GM18907 (cell line): ENCODE measurements at regions not wholly inside any gene's neighbourhood (a gene's known extent, or its start where the extent isn't known, plus 50 kb on each side); places are given as distances from the start of the nearest gene placed in this dataset.
"Not testable (repeated sequence)": the region's sequence is repeated elsewhere in the genome, so short reads cannot be mapped to it uniquely, and the experiment has no call there.

Experiments used
- ATAC-seq: cut with Tn5 transposase; IDR thresholded peaks from one replicate; pipeline ENCODE4 v1.9.1; 2021; ENCODE audit warnings: mild to moderate bottlenecking, moderate library complexity; ENCODE audit not compliant: unreplicated experiment

DNA sequence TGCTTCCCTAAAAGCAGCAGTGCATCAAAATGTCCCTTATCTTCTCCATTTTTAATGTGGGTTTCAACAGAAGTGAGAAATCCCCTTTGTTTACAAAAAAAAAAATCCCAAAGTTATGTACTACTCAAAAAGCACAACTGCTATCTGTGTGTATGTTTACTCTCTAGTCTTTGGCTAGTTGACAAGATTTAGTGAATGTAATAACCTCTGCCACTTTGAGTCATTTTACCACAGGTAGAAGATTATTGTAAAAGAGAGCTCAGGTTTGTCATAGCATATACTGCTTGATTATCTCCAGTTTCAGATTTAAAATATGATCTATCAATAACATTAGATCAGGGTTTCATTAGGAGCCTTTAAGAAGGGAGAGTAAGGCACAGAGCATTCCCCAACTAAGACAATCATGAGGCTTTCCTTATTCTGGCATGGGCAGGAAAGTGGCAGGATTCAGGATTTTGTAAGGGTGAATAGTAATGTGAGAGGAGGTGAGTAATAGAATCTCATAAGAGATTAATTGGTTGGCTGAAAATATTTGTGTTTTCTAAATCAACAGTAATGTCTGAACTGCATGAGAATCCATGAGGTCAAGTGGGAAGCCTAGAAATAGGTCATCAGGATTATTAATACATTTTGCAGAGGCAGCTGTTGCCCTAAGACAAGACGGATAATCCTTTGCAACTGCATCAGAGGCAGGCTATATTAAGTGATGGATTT is 1780.3 kb upstream of the LRRTM1 start:
- no peak for ATAC-seq

DNA sequence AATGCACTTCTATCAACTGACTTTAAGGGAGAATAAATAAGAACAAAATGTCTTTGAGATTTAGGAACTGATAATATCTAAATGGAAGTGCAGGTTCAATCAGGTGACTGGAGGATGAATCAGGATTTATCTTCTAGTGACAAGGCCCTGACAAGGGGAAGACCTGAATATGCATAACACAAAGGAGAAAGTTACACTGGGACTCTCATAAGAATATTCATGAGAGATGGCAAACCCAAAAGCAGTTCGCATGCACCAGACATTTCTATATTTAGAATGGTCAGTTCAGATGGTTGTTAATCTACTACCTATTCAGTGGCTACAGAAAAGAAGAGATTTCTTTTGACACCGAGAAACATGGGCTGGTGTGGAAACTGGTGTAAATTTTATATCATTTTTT is 1771.3 kb upstream of the LRRTM1 start:
- ATAC-seq, result no peak

DNA sequence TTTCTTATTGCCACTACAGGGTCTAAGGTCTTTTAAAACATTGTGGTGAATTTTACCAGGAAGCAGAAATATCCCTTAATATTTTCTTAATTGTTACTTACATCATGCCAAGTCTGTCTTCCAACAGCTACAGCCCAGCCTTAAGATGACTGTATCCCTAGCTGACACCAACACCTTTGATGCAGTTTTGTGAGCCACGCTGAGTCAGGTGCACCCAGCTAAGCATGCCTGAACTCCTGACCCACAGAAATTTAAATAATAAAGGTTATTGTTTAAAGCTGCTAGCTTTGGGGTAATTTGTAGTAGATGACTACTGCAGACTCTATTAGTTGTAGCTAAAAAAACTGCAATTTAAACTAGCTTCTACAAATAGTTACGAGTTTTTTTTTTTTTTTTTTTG is 1757.9 kb upstream of the LRRTM1 start:
- no peak for ATAC-seq

DNA sequence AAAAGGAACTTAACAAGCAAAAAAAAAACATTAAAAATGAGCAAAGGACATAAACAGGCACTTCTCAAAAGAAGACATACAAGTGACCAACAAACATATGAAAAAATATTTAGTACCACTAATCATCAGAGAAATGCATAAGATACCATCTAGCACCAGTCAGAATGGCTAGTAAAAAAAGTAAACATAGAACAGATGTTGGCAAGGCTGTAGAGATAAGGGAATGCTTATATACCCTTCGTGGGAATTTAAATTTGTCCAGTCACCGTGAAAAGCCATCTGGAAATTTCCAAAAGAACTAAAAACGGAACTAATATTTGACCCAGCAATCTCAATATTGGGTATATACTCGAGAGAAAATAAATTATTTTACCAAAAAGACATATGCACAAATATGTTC is 1751.3 kb upstream of the LRRTM1 start:
- ATAC-seq, result no peak

DNA sequence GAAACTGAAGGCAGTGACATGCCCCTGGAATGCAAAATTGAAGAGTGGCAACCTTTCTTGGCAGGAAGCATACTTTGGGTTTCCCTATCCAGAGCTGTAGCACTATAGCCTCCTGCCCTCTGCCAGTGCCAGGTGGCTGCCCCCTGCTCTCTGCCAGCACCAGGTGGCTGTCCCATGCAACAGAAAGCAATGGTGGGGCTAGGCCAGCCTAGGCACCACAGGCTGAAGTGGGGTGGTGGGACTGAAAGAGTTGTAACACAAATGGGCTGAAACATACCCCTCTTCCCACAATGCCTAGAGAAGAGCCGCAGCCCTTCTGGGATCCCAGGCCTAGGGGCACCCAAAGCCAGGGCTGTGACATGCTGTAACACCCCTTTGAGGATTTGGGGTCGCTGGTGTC is 1739.3 kb upstream of the LRRTM1 start:
- ATAC-seq, result no peak

DNA sequence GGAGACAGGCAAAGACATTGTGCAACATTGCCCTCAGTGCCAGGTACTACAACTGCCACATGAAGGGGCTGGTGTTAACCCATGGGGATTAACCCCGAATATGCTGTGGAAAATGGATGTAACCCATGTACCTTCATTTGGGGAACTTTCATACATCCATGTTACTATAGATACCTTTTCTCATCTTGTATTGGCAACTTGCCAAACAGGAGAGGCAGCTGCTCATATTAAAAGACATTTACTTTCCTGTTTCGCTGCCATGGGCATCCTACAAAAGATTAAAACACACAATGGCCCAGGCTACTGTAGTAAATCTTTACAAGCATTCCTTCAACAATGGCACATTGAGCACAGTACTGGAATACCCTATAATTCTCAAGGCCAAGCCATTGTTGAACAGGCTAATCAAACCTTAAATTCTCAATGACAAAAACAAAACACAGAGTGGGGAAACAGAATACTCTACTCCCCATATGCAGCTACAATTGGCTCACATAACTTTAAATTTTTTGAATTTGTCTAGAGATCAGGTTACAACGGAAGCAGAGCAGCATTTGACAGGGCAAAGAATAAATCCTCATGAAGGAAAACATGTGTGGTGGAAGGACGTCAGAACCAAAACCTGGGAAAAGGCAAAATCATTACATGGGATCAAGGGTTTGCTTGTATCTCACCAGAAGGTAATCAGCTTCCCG is 1723.5 kb upstream of the LRRTM1 start:
- no peak for ATAC-seq

DNA sequence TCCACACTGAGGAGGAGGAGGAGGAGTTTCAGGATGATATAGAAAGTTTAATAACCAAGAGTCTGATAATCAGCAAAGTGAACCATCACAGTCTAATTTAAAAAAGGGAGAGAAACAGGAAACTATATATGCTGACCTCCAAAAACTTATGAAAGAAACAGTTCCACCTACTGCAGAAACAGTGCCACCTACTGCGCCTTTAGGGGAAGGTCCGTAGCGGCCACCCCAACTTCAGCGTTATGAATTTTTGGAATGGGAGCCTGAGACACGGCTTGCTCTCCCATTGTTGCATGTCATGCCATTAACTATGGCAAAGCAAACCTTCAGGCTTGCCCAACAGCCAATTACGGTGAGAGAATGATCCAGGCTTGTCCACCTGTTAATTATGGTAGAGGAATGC is 1719.2 kb upstream of the LRRTM1 start:
- ATAC-seq, result no peak

DNA sequence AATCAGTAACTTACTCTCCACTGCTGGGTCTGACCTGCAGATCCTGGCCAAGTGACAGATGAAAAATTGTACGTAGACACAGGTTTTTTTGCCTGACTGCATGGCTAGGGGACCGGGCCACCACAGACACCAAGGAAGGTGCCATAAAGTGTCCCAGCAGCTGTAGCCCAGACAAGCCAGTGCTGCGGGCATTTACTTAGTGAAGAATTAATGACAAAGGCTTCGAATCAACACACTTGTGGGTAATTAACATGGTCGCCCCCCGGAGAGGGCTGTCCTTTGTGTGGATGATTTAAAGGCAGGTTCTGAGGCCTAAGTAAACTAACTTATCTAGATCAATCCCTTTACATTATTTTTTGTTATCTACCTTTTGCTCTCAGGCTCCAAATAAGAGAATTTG is 1709.1 kb upstream of the LRRTM1 start:
- ATAC-seq, result no peak

DNA sequence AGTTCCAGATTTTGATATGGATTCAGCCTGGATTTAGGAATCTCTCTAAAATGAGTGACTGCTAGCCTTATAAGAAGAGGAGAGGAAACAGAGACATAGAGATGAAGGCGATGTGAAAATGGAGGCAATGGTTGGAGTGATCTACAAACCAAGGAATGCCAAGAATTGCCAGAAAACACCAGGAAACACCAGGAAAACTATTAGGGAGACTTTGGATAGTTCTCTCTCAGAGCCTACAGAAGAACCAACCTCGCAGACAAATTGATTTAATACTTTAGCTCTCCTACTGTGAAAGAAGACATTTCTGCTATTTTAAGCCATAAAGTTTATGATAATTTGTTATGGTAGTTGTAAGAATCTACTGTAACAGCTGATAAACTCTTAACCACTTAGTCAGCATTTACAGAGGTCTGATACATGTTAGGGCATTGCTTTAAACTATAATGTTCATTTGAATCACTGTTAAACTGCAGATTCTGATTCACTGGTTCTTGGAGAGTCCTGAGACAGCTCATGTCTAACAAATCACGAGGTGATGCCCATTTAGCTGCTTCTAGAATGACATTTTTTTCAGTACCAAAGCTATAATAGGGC is 1702.6 kb upstream of the LRRTM1 start:
- ATAC-seq, result no peak

DNA sequence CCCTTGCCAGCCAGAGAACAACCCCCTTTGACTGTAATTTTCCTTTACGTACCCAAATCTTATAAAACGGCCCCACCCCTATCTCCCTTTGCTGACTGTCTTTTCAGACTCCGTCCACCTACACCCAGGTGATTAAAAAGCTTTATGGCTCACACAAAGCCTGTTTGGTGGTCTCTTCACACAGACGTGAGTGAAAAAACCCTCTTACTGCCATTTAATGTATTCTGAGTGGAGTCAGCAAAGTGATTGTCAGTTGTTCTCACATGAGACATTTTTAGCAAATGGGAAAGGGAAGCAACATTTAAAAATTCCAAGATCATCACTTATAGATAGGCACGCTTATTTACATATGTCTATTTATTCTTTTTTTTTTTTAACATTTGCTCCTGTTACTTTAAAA is 1701.3 kb upstream of the LRRTM1 start:
- ATAC-seq, result not testable (repeated sequence)

DNA sequence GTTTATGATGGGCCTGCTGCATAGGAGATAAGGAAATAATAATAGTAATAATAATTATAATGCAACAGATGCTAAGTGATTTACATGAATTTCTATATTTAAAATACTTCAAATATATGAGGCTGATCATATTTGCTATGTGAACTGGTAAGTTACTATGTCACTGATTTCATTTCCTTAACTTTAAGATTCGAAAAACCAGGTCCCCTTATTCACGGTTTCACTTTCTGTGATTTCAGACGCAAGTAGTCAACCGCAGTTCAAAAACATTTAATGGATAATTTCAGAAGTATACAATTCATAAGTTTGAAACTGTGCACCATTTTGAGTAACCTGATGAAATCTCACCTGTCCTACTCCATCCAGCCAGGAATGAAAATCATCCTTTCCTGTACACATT is 1697.1 kb upstream of the LRRTM1 start:
- no peak for ATAC-seq

DNA sequence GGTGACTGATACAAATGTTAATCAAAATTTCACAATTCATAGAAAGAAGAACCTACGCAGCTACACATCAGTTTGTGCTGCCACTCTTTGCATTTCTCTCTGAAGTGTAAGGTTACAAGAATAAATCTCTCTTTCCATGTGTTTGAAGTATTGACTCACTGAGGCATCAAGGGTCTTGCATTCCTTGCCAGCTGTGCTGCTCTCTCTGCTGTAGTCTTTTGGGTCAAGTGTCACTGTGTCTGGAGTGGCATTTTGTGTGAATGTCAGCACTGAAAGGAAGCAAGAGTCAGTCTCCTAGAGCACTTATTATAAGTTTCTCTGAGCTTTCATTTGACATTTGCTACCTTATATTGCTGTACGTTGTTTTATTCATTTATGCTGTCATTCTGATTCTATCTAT is 1696.1 kb upstream of the LRRTM1 start:
- ATAC-seq, result no peak

DNA sequence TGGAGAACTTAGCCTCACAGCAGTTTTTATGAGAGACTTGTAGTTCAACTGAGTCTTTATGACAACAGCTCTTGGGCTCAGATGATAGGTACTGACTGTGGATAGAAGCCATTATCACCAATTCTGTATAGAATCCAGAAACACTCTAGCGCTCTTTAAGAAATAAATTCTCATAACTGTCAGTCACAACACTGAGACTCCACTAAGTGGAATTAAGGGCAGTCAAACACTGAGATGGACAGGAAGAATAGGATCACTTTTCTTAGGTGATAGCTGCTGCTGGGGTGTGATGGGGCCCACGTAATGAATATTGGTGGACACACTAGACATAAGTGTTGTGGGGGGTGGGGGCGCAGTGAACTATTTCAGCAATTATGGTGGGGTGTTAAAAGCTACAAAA is 1691.8 kb upstream of the LRRTM1 start:
- ATAC-seq, result no peak

DNA sequence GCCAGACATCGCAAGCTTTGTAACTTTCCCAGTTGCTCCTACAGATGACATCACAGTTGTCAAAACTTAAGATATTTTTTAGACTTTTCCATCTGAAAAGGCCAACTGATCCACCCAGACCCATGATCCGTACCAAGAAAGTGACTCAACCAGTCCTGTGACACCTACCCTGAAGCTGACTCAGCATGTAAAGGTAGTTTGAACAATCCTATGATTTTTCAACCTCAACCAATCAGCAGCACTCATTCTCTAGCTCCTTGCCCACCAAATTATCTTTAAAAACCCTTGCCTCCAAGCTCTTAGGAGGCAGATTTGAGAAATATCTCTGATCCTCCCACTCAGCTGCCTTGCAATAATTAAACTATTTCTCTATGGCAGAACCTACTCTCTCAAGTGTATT is 1686.7 kb upstream of the LRRTM1 start:
- no peak for ATAC-seq

DNA sequence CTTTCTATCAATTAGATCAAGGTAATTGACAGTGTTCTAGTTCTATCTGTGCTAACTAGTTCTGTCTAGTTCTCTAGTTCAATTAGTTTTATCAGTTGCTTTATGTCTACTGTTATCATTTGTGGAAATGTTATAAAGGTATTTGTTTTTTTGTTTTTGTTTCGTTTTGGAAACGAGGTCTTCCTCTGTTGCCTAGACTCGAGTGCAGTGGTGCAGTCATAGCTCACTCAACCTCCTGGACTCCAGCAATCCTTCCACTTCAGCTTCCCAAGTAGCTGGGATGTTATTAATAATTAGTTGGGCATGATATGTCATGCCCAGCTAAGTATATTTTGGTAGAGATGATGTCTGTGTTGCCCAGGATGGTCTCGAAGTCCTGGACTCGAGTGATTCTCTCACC is 1682.8 kb upstream of the LRRTM1 start:
- no peak for ATAC-seq

DNA sequence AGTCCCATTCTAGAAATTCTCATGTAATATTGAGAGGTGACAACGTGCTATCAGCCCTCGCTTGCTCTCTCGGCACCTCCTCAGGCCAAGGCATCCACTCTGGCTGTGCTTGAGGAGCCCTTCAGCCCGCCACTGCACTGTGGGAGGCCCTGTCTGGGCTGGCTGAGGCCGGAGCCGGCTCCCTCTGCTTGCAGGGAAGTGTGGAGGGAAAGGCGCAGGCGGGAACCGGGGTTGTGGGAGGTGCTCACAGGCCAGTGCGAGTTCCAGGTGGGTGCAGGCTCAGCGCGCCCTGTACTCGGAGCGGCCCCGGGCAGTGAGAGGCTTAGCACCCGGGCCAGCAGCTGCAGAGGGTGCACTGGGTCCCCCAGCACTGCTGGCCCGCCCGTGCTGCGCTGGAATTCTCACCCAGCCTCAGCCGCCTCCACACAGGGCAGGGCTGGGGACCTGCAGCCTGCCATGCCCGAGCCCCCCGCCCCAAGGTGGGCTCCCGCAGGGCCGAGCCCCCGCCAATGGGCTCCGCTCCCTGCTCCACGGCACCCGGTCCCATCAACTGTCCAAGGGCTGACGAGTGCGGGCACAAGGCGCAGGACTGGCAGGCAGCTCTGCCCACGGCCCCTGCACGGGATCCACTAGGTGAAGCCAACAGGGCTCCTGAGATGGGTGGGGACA is 1680.6 kb upstream of the LRRTM1 start:
- no peak for ATAC-seq

DNA sequence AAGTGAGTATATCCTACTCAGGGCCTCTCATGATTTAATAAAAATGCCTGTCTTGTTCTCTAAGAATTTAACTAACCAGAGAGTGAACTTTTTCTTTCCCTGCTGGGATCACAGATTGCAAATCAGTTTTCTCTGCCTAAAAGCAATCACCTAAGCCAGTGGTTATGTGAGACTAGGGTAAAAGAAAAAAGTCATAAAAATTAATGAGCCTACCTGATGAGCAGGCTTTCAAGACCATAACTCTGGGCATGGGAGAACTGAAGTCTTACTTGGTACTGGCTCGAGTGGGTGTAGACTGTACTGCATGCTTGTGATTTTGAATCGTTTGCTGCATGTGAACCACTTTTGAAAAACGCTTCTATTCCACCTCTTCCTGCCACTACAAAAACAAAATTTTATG is 1677.0 kb upstream of the LRRTM1 start:
- no peak for ATAC-seq

DNA sequence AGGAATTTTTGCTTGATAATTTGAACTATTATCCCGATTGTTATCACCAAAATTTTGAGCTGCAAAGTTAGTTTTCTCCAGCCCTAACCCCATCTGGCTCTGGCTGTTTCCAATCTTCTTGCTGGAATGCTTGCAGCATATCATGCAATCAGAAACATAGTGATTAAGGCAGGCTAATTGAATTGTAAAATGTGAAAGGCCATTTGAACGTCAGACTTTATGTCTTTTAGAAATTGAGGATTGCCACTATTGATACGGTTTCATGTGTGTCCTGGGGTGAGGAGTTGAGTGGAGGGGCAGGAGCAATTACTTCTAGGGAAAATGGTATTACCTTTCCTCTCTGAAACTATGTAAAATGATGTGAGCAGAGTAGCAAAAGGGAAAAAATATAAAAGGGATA is 1674.5 kb upstream of the LRRTM1 start:
- no peak for ATAC-seq

DNA sequence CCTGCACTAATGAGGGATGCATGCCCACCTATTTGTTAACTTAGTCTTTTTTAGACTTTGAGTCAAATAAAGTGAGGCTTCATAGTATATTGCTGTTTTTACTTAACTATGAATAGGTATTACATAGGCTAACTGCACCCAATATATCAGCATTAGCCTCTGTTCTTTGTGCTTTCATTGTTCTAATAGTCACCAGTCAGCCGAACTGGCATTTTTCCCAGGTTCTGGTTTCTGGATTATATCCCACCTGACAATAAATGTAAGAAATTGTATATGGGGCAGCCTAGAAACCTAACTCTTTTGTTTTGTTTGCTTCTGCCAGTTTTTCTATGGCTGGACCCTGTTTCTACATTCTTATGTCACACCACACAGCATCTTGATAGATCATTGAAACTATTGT is 1672.4 kb upstream of the LRRTM1 start:
- no peak for ATAC-seq

DNA sequence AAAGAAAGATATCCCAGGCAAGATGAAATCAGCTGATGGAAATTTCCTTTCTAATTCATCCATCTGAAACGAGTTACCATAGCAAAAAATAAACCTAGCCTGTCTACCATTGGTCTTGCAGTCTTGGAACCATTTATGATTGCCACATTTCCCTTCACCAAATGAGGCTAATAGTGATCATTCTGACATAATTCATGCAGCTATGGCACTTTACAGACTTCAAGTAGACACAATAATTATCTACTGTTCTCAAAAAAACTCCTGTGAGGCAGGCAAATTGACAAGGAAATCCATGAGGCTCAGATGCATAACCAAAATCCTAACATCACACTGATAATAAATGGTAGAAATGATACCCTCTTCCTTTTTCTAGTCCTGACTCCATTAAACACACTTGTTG is 1669.7 kb upstream of the LRRTM1 start:
- no peak for ATAC-seq

DNA sequence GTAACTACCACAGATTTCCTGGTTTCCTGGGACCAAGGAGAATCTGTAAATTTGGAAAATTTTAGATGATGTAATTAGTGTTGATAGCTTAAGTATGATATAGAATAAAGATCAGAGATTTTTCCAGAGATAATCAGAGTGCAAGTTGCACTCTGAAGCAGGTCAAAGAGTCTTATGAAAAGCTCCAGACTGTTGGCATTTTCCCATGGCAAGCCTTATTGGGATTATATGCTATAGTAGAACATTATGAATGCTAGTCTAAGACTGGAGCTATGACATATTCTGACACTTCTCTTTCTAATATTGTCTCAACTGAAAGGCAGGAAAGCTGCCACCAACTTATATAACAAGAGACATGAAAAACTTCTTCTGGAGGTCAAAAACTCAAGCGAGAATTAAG is 1638.3 kb upstream of the LRRTM1 start:
- no peak for ATAC-seq

DNA sequence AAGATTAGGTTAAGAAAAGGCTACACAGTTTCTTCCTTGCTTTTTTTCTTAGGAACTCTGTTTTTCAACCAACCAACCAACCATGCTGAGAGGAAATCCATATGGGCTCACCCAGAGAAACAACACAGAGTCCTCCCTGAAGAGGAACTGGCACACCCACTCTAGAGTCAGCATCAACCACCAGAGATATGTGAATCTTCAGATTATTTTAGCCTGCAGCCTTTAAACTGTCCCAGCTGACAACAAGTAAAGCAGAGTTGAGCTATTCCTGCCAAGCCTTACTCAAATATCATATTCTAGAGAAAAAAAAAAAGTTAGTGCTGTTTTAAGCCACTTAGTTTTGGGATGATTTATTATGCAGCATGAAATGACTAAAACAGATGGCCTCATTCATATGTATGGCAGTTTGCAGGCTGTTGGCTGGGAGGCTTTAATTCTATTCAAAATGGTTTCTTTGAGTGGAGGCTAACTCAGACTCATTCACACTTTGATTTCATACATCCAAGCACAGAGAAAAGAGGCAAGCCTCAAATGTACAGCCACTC is 1637.7 kb upstream of the LRRTM1 start:
- no peak for ATAC-seq
